CD14-positive monocyte (primary cell): ENCODE measurements at regions not wholly inside any gene's neighbourhood (a gene's known extent, or its start where the extent isn't known, plus 50 kb on each side); places are given as distances from the start of the nearest gene placed in this dataset.
"Not testable (repeated sequence)": the region's sequence is repeated elsewhere in the genome, so short reads cannot be mapped to it uniquely, and the experiment has no call there.

Experiments
- DNase-seq, 3 donors: peaks; one replicate each; pipeline ENCODE4 v3.0.0-alpha.2; 2011 to 2022
- H2AFZ ChIP-seq: 2 replicates; pipeline ENCODE4 v1.6.0; 2012; ENCODE audit warnings: mild to moderate bottlenecking, low read depth, low read length, inconsistent platforms; ENCODE audit not compliant: insufficient read depth, poor library complexity, severe bottlenecking
- H3K27ac ChIP-seq, 2 donors: 1 replicate in 1 of 2; 2 replicates in 1 of 2; pipeline ENCODE4 v1.5.1; 2012 to 2013; ENCODE audit warnings: low read length in 2 of 2, control low read depth in 1 of 2, inconsistent platforms in 1 of 2, low read depth in 1 of 2, mild to moderate bottlenecking in 1 of 2
- H3K27me3 ChIP-seq, 2 donors: one replicate each; pipeline versions ENCODE4 v1.6.0 to v1.6.1; 2011 to 2013; ENCODE audit warnings: low read length in 2 of 2; ENCODE audit not compliant: control insufficient read depth in 2 of 2, insufficient read depth in 2 of 2
- H3K36me3 ChIP-seq, 2 donors: replicated peaks in 1 of 2; 1 replicate in 1 of 2; 2 replicates in 1 of 2; pipeline versions ENCODE4 v1.5.1 to v1.6.1; 2012 to 2013; ENCODE audit warnings: low read length in 2 of 2, control low read depth in 1 of 2, inconsistent platforms in 1 of 2, mild to moderate bottlenecking in 1 of 2; ENCODE audit not compliant: insufficient read depth in 2 of 2, control insufficient read depth in 1 of 2
- H3K4me1 ChIP-seq, 2 donors: 1 replicate in 1 of 2; 2 replicates in 1 of 2; pipeline versions ENCODE4 v1.5.1 to v1.6.1; 2012 to 2013; ENCODE audit warnings: low read length in 2 of 2, control low read depth in 1 of 2, inconsistent platforms in 1 of 2, mild to moderate bottlenecking in 1 of 2, moderate library complexity in 1 of 2; ENCODE audit not compliant: insufficient read depth in 2 of 2, control insufficient read depth in 1 of 2
- H3K4me2 ChIP-seq: replicated peaks from 2 replicates; pipeline ENCODE3; 2012; ENCODE audit warnings: low read length, moderate library complexity, mild to moderate bottlenecking; ENCODE audit not compliant: poor library complexity, severe bottlenecking; ENCODE audit errors: extremely low read depth
- H3K4me3 ChIP-seq, 3 experiments: fragments of 200-600 bp in 1 of 3; sonication (generic) in 1 of 3; replicated peaks in 1 of 3; 1 replicate in 2 of 3; 2 replicates in 1 of 3; pipeline ENCODE4 v1.5.1; 2011 to 2013; ENCODE audit warnings: low read length in 3 of 3, mild to moderate bottlenecking in 3 of 3, control low read depth in 2 of 3, low read depth in 2 of 3, inconsistent platforms in 1 of 3, moderate library complexity in 1 of 3
- H3K79me2 ChIP-seq: 2 replicates; pipeline ENCODE4 v1.6.0; 2012; ENCODE audit warnings: mild to moderate bottlenecking, control low read depth, inconsistent platforms, low read length, moderate library complexity; ENCODE audit not compliant: insufficient read depth
- H3K9ac ChIP-seq: 2 replicates; pipeline ENCODE4 v1.6.0; 2017; ENCODE audit warnings: low read length, mild to moderate bottlenecking; ENCODE audit not compliant: insufficient read depth, poor library complexity, severe bottlenecking
- H3K9me3 ChIP-seq, 2 donors: replicated peaks in 1 of 2; 1 replicate in 1 of 2; 2 replicates in 1 of 2; pipeline versions ENCODE4 v1.5.1 to v1.6.1; 2012 to 2013; ENCODE audit warnings: low read length in 2 of 2, control low read depth in 1 of 2; ENCODE audit not compliant: control insufficient read depth in 1 of 2, insufficient read depth in 1 of 2
- H4K20me1 ChIP-seq: 2 replicates; pipeline ENCODE4 v1.6.0; 2012; ENCODE audit warnings: mild to moderate bottlenecking, low read length, control low read depth, moderate library complexity; ENCODE audit not compliant: insufficient read depth
- H3K27ac Mint-ChIP-seq, 7 donors: one replicate each; pipeline ENCODE4 v1.8.0; 2020; ENCODE audit warnings: mild to moderate bottlenecking in 7 of 7, mixed read lengths in 7 of 7, moderate library complexity in 6 of 7, inconsistent platforms in 2 of 7
- H3K27me3 Mint-ChIP-seq, 3 donors: one replicate each; pipeline ENCODE4 v1.8.0; 2021 to 2022; ENCODE audit warnings: low read depth in 3 of 3, mild to moderate bottlenecking in 3 of 3, mixed read lengths in 3 of 3, moderate library complexity in 3 of 3, inconsistent platforms in 1 of 3
- H3K36me3 Mint-ChIP-seq, 2 donors: one replicate each; pipeline ENCODE4 v1.8.0; 2020; ENCODE audit warnings: mixed read lengths in 2 of 2, inconsistent platforms in 1 of 2, mild to moderate bottlenecking in 1 of 2
- H3K4me1 Mint-ChIP-seq: one replicate; pipeline ENCODE4 v1.8.0; 2020; ENCODE audit warnings: mild to moderate bottlenecking, mixed read lengths
- H3K4me3 Mint-ChIP-seq, 2 donors: one replicate each; pipeline ENCODE4 v1.8.0; 2020; ENCODE audit warnings: mild to moderate bottlenecking in 2 of 2, mixed read lengths in 2 of 2, moderate library complexity in 1 of 2
- H3K9me3 Mint-ChIP-seq, 7 donors: one replicate each; pipeline ENCODE4 v1.8.0; 2020 to 2022; ENCODE audit warnings: mixed read lengths in 7 of 7, mild to moderate bottlenecking in 6 of 7, moderate library complexity in 6 of 7, inconsistent platforms in 2 of 7
- CTCF ChIP-seq: fragments of 200-600 bp; IDR thresholded peaks from one replicate; pipeline ENCODE4 v1.8.0; 2022; ENCODE audit warnings: antibody characterized with exemption, mild to moderate bottlenecking
- WGBS: methylation state at CpG from one replicate; pipeline ENCODE4 v1.1.5; 2013; ENCODE audit warnings: missing lambda C conversion rate; ENCODE audit not compliant: insufficient coverage; 5-methylcytosine and 5-hydroxymethylcytosine counted together
- intact Hi-C, 2 donors: fragments of 100-400 bp; cut with micrococcal nuclease; formaldehyde crosslinking; loops; one replicate each; pipeline versions ENCODE4 v1.15.0 to v1.15.1; 2023

GRCh38 chr11:25824688-25825087 lies 507.2 kb upstream of the ANO3 start:
- Mint-ChIP-seq H3K9me3 (peaks cover 0 to 9% (median 2%) of the 10 kb centered on the region in 7 donors), H3K27ac (no peak overlapping the region), H3K4me3 (no peak overlapping the region), H3K27me3 (peaks cover 0 to 2% (median 0%) of the 10 kb centered on the region in 3 donors), H3K4me1 (no peaks in the 10 kb centered on the region), H3K36me3 (no peaks in the 10 kb centered on the region)
- H3K4me1 ChIP-seq: no peaks in the 10 kb centered on the region
- no peak overlapping the region for H3K4me2 ChIP-seq
- H2AFZ ChIP-seq: no peak overlapping the region
- no peaks in the 10 kb centered on the region for H3K36me3 ChIP-seq
- H3K9me3 ChIP-seq: peaks cover 0 to 9% of the 10 kb centered on the region in 2 donors
- no peak for DNase-seq
- H3K4me3 ChIP-seq: no peak overlapping the region
- H3K27ac ChIP-seq: no peak overlapping the region
- H4K20me1 ChIP-seq: no peaks in the 10 kb centered on the region
- intact Hi-C loops: no loop called here
- no peaks in the 10 kb centered on the region for H3K27me3 ChIP-seq
- TF ChIP-seq CTCF: no peak
- H3K9ac ChIP-seq: no peak overlapping the region
- H3K79me2 ChIP-seq: no peaks in the 10 kb centered on the region

- H3K27me3 ChIP-seq, H4K20me1 ChIP-seq, H3K4me1 ChIP-seq, H3K36me3 ChIP-seq, DNase-seq, H3K4me3 Mint-ChIP-seq, H3K4me3 ChIP-seq, H2AFZ ChIP-seq, H3K79me2 ChIP-seq, H3K36me3 Mint-ChIP-seq, H3K27ac Mint-ChIP-seq, H3K4me1 Mint-ChIP-seq, intact Hi-C loops, H3K4me2 ChIP-seq, H3K27ac ChIP-seq, H3K9me3 ChIP-seq, H3K27me3 Mint-ChIP-seq, H3K9ac ChIP-seq: not testable (repeated sequence)
- 87% methylated on average over 10 of the region's 10 CpGs for WGBS
- peaks cover 2 to 18% (median 5%) of the 10 kb centered on the region in 7 donors for H3K9me3 Mint-ChIP-seq
Measured at GRCh38 chr11:25831485-25831884, 500.4 kb upstream of the ANO3 start.
